ENCODE measurements at regions not wholly inside any gene's neighbourhood (a gene's known extent, or its start where the extent isn't known, plus 50 kb on each side); places are given as distances from the start of the nearest gene placed in this dataset.

DNA sequence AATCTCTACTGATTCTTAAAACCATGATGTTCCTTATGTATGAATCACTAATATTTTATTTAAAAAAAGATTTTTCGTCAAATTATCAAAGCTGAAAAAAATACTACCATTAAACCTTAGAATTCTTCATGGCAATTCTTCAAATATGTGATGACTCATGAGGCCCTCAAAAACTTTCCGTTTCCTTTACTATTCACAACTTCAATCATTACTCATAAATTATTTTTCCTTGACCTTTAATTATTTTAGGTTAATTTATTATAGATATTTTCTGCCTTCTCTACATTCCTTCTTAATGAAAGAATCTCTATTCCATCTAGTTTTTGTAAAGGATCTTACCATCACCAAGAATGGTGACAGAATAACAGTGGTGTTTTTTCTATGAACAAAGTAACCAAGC, 162.1 kb upstream of the SOX5 start:
- CTCF ChIA-PET, result no interaction called here

GRCh38 chr12:24111086-24111485, 161.6 kb upstream of the SOX5 start:
- DNase-seq (ENCODE audit: extremely low spot score), result no peak
- TF ChIP-seq ZNF384 (IDR thresholded peaks at IDR 0.05), result no peak
- TF ChIP-seq PKNOX1 (IDR thresholded peaks at IDR 0.05), result no peak
- CTCF ChIA-PET, result no interaction called here
- POLR2A ChIA-PET, result no interaction called here

More for the DNA sequence above, 162.1 kb upstream of the SOX5 start:
- no peak for DNase-seq (ENCODE audit: extremely low spot score)
- no peak for TF ChIP-seq ELF4 (IDR thresholded peaks at IDR 0.05)
- TF ChIP-seq NFRKB (IDR thresholded peaks at IDR 0.05), result no peak
- no peak for TF ChIP-seq FOXM1 (IDR thresholded peaks at IDR 0.05; ENCODE audit: borderline replicate concordance)
- no peak for TF ChIP-seq FOXA1 (IDR thresholded peaks at IDR 0.05)
- no peak for TF ChIP-seq FOXK2 (IDR thresholded peaks at IDR 0.05)
- TF ChIP-seq BHLHE40 (IDR thresholded peaks at IDR 0.05; ENCODE audit: borderline replicate concordance), result no peak
- TF ChIP-seq SP1 (IDR thresholded peaks at IDR 0.05), result no peak
- TF ChIP-seq ZNF384 (IDR thresholded peaks at IDR 0.05), result no peak
- no peak for TF ChIP-seq CTBP1 (IDR thresholded peaks at IDR 0.05; ENCODE audit: borderline replicate concordance)
- no peak for TF ChIP-seq LEF1 (IDR thresholded peaks at IDR 0.05; ENCODE audit: borderline replicate concordance)
- POLR2A ChIA-PET, result interaction anchor here (0.6 kb wide), 1 partner anchor 475 kb away, joined by 3 read pairs; no protein-coding TSS in a partner anchor

- DNase-seq (ENCODE audit: extremely low spot score), result peak; percentile 14
- TF ChIP-seq FOXM1 (IDR thresholded peaks at IDR 0.05; ENCODE audit: borderline replicate concordance), result no peak
- TF ChIP-seq L3MBTL2 (conservative IDR thresholded peaks at IDR 0.05), result no peak
- TF ChIP-seq ARNT (IDR thresholded peaks at IDR 0.05), result no peak
- TF ChIP-seq ELF4 (IDR thresholded peaks at IDR 0.05), result no peak
- no peak for TF ChIP-seq BHLHE40 (IDR thresholded peaks at IDR 0.05; ENCODE audit: borderline replicate concordance)
- no peak for TF ChIP-seq CTBP1 (IDR thresholded peaks at IDR 0.05; ENCODE audit: borderline replicate concordance)
- no peak for TF ChIP-seq FOXA1 (IDR thresholded peaks at IDR 0.05)
- ChIA-PET POLR2A (no interaction called here), CTCF (interaction anchor here (1.1 kb wide), 1 partner anchor 11 kb away, joined by 4 read pairs; no protein-coding TSS in a partner anchor)
These were observed 160.0 kb upstream of the SOX5 start for GRCh38 chr12:24109381-24110039.

DNA sequence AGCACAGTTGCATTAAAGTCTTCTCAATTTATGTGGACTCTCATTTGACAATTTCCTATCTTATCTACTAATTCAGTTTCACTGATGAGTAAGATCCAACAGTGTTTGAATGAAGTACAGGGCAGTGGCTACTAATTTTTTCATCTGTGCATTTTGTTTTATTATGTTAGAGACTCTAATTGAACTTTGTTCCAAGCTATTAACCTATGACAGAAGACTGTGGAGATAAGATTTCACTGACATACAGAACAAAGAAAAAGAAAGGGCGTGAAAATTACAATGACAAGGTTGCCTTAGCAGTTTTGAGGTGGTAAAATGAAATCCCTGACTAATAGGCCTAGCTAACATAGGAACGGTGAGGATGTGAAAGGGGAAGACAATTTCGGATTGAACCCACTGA, 153.2 kb upstream of the SOX5 start:
- ChIA-PET POLR2A (no interaction called here), CTCF (no interaction called here)
- no peak for DNase-seq (ENCODE audit: extremely low spot score)
- TF ChIP-seq ZNF384 (IDR thresholded peaks at IDR 0.05) (no peak), SP1 (IDR thresholded peaks at IDR 0.05) (no peak), FOXM1 (IDR thresholded peaks at IDR 0.05; ENCODE audit: borderline replicate concordance) (no peak), ARNT (IDR thresholded peaks at IDR 0.05) (no peak)

DNA sequence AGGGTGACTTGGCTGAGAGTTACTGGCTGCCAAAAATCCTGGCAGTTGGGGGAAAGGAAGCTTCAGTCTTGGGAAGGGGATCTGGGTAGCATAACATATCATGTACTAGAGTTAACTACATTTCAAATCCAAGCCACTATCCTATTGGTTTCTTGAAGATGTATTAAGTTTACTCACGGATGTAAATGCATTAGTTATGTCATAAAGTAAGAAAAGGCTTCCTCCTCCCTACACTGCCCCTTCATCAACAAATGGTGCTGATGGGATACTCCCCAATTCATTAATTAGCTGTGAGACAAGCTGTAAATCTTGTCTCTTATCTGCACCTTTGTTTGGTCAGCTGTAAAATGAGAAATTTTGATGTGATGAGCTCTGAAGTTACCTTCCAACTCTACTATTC, 150.1 kb upstream of the SOX5 start:
- TF ChIP-seq LEF1 (IDR thresholded peaks at IDR 0.05; ENCODE audit: borderline replicate concordance) (no peak), FOXK2 (IDR thresholded peaks at IDR 0.05) (no peak)

GRCh38 chr12:24095245-24095644, 145.8 kb upstream of the SOX5 start:
- TF ChIP-seq FOXK2 (IDR thresholded peaks at IDR 0.05), result no peak
- TF ChIP-seq ARNT (IDR thresholded peaks at IDR 0.05), result no peak
- TF ChIP-seq L3MBTL2 (conservative IDR thresholded peaks at IDR 0.05), result no peak
- TF ChIP-seq FOXA1 (IDR thresholded peaks at IDR 0.05), result no peak
- TF ChIP-seq LEF1 (IDR thresholded peaks at IDR 0.05; ENCODE audit: borderline replicate concordance), result no peak
- CTCF ChIA-PET, result no interaction called here
- no peak for DNase-seq (ENCODE audit: extremely low spot score)
- POLR2A ChIA-PET, result no interaction called here

More for the DNA sequence above, 150.1 kb upstream of the SOX5 start:
- ChIA-PET POLR2A (no interaction called here), CTCF (no interaction called here)
- no peak for DNase-seq (ENCODE audit: extremely low spot score)

DNA sequence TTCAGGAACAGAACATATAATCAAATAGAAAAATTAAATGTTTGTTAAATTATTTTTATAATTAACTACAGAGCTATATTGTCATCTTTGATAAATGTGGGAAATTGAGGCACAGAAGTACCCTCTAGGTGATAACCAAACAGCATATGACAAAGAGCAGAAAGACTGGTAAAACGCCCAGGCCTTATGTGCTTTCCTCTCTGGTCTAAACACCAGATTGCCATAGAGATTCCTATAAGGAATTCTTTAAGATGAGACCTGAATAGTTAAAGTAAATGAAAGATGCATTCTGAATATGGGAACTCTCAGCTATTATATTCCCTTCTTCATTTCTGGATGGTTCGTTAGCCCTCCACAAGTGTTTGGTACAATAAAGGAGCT, 140.0 kb upstream of the SOX5 start:
- no peak for DNase-seq (ENCODE audit: extremely low spot score)
- ChIA-PET CTCF (interaction anchor here (0.9 kb wide), 1 partner anchor 507 kb away, joined by 3 read pairs; no protein-coding TSS in a partner anchor), POLR2A (no interaction called here)
- TF ChIP-seq TARDBP (IDR thresholded peaks at IDR 0.05) (no peak), ARNT (IDR thresholded peaks at IDR 0.05) (no peak), NFRKB (IDR thresholded peaks at IDR 0.05) (no peak), FOXA1 (IDR thresholded peaks at IDR 0.05) (no peak), PKNOX1 (IDR thresholded peaks at IDR 0.05) (no peak)

- ChIA-PET CTCF (interaction anchor here (0.9 kb wide), 1 partner anchor 507 kb away, joined by 3 read pairs; no protein-coding TSS in a partner anchor), POLR2A (no interaction called here)
- no peak for TF ChIP-seq LEF1 (IDR thresholded peaks at IDR 0.05; ENCODE audit: borderline replicate concordance)
- TF ChIP-seq HDGF (IDR thresholded peaks at IDR 0.05; ENCODE audit: borderline replicate concordance), result no peak
- no peak for TF ChIP-seq FOXK2 (IDR thresholded peaks at IDR 0.05)
- no peak for TF ChIP-seq ELF4 (IDR thresholded peaks at IDR 0.05)
- no peak for TF ChIP-seq SUZ12 (IDR thresholded peaks at IDR 0.05)
- no peak for TF ChIP-seq NFRKB (IDR thresholded peaks at IDR 0.05)
- TF ChIP-seq CTBP1 (IDR thresholded peaks at IDR 0.05; ENCODE audit: borderline replicate concordance), result no peak
- no peak for TF ChIP-seq FOXM1 (IDR thresholded peaks at IDR 0.05; ENCODE audit: borderline replicate concordance)
- TF ChIP-seq SP1 (IDR thresholded peaks at IDR 0.05), result no peak
- TF ChIP-seq L3MBTL2 (conservative IDR thresholded peaks at IDR 0.05), result no peak
- TF ChIP-seq PKNOX1 (IDR thresholded peaks at IDR 0.05), result no peak
- TF ChIP-seq ARNT (IDR thresholded peaks at IDR 0.05), result no peak
- TF ChIP-seq TARDBP (IDR thresholded peaks at IDR 0.05), result no peak
- TF ChIP-seq FOXA1 (IDR thresholded peaks at IDR 0.05), result no peak
- TF ChIP-seq BHLHE40 (IDR thresholded peaks at IDR 0.05; ENCODE audit: borderline replicate concordance), result no peak
- TF ChIP-seq ZNF384 (IDR thresholded peaks at IDR 0.05), result no peak
- DNase-seq (ENCODE audit: extremely low spot score), result no peak
These were observed 139.5 kb upstream of the SOX5 start for GRCh38 chr12:24088751-24089509.
